ENCODE measurements at regions not wholly inside any gene's neighbourhood (a gene's known extent, or its start where the extent isn't known, plus 50 kb on each side); places are given as distances from the start of the nearest gene placed in this dataset.

DNA sequence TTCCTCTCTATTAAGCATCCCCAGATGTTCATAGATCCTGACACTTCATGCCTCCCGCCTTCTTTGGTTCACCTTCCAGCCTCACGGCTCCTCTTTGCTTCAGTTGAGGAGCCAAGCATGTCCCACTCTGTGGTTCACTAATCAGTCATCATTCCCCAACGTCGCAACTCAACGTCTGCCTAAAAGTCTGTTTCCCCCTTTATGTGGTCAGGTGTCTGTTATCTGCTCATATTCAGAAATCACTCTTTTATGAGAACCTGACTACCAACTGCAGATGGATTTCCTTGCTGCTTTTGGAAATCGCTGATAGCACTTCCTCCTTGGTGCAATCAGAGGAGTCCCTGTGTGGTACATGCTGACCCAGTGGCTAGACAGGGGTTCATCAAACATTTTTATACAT is 94.1 kb upstream of the VANGL1 start (continued):
- TF ChIP-seq, protein P1, sequence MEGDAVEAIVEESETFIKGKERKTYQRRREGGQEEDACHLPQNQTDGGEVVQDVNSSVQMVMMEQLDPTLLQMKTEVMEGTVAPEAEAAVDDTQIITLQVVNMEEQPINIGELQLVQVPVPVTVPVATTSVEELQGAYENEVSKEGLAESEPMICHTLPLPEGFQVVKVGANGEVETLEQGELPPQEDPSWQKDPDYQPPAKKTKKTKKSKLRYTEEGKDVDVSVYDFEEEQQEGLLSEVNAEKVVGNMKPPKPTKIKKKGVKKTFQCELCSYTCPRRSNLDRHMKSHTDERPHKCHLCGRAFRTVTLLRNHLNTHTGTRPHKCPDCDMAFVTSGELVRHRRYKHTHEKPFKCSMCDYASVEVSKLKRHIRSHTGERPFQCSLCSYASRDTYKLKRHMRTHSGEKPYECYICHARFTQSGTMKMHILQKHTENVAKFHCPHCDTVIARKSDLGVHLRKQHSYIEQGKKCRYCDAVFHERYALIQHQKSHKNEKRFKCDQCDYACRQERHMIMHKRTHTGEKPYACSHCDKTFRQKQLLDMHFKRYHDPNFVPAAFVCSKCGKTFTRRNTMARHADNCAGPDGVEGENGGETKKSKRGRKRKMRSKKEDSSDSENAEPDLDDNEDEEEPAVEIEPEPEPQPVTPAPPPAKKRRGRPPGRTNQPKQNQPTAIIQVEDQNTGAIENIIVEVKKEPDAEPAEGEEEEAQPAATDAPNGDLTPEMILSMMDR (IDR thresholded peaks at IDR 0.05) = no peak

DNA sequence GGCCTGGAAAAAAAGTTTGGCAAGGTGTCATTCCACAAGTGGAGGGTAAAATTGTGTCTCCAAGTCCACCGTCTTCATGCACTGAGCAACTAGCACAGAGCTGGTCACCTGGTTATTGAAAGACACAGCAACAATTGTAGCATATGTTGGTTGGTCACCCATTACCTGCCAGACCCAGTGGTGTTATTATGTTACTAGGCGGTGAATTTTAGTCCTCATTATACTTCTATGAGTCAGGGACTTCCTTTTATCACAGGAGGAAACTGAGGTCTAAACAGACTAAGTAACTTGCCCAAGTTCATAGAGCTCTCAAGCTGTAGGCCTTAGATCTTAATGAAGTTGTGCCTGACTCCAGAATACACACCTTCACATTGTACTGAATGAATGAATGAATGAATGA is 94.9 kb upstream of the VANGL1 start:
- no peak for DNase-seq
- peak overlapping the region; percentile 67 to 93; a peak in 3 of 4 replicates for H3K27ac ChIP-seq (ENCODE audit: low read depth in 2 of 2, low read length in 1 of 2)
- CTCF ChIA-PET = interaction anchor here (1.2 kb wide), 2 partner anchors 46 to 49 kb away, joined by 4 to 7 read pairs; no protein-coding TSS in a partner anchor
- no peaks in the 10 kb centered on the region for H3K9me3 ChIP-seq
- peaks cover 0 to 13% of the 10 kb centered on the region in 2 experiments; a peak in 3 of 4 replicates for H3K4me1 ChIP-seq (ENCODE audit: control insufficient read depth in 1 of 2, insufficient read depth in 2 of 2, low read depth in 1 of 2, low read length in 1 of 2)
- TF ChIP-seq EP300 (IDR thresholded peaks at IDR 0.05; ENCODE audit: borderline replicate concordance in 1 of 2, low read depth in 1 of 2, low read length in 1 of 2) (no peak), NRF1 (IDR thresholded peaks at IDR 0.05; ENCODE audit: low read depth, low read length) (no peak), RFX5 (IDR thresholded peaks at IDR 0.05; ENCODE audit: low read length) (no peak), RCOR1 (IDR thresholded peaks at IDR 0.05; ENCODE audit: low read length) (no peak), MXI1 (IDR thresholded peaks at IDR 0.05; ENCODE audit: low read depth, low read length) (no peak), CHD2 (IDR thresholded peaks at IDR 0.05; ENCODE audit: low read length, partially characterized antibody) (no peak), MAX (IDR thresholded peaks at IDR 0.05; ENCODE audit: low read depth) (no peak), RXRA (IDR thresholded peaks at IDR 0.05; ENCODE audit: borderline replicate concordance, low read depth) (no peak), GABPA (IDR thresholded peaks at IDR 0.05; ENCODE audit: low read depth) (no peak), ELF1 (IDR thresholded peaks at IDR 0.05) (no peak), FOSL2 (IDR thresholded peaks at IDR 0.05; ENCODE audit: borderline replicate concordance, low read depth) (no peak), SMC3 (IDR thresholded peaks at IDR 0.05; ENCODE audit: low read depth, low read length) (no peak), NFIC (IDR thresholded peaks at IDR 0.05; ENCODE audit: borderline replicate concordance) (no peak), TAF1 (IDR thresholded peaks at IDR 0.05; ENCODE audit: borderline replicate concordance, low read depth, low read length) (no peak), TEAD4 (IDR thresholded peaks at IDR 0.05; ENCODE audit: borderline replicate concordance, insufficient read depth) (no peak), RAD21 (IDR thresholded peaks at IDR 0.05; ENCODE audit: low read length) (no peak), YY1 (IDR thresholded peaks at IDR 0.05; ENCODE audit: low read depth) (no peak)
- H3K4me3 ChIP-seq (ENCODE audit: low read depth in 2 of 2, low read length in 1 of 2) = no peak overlapping the region
- 95% methylated on average over 2 of the region's 2 CpGs for WGBS (ENCODE audit: low lambda C conversion rate)
- peaks cover 18% of the 10 kb centered on the region for H3F3A ChIP-seq (replicated peaks; ENCODE audit: insufficient read depth)
- no peak overlapping the region for H3K4me2 ChIP-seq
- POLR2A ChIA-PET = no interaction called here
- H3K27me3 ChIP-seq (ENCODE audit: insufficient read depth) = no peaks in the 10 kb centered on the region
- H3K9me2 ChIP-seq = no peaks in the 10 kb centered on the region
- no peaks in the 10 kb centered on the region for H3K79me2 ChIP-seq (ENCODE audit: insufficient read depth)
- no peaks in the 10 kb centered on the region for H3K36me3 ChIP-seq (replicated peaks in 1 of 2; ENCODE audit: control insufficient read depth in 1 of 2, insufficient read depth in 2 of 2, low read length in 1 of 2)
- no peaks in the 10 kb centered on the region for H4K20me1 ChIP-seq (ENCODE audit: insufficient read depth)
- no peak overlapping the region for H2AFZ ChIP-seq (ENCODE audit: low read depth)
- peak overlapping the region; percentile 62; the same call in 1 of the 2 replicates for H3K9ac ChIP-seq
